IMR-90 (cell line): ENCODE measurements at regions not wholly inside any gene's neighbourhood (a gene's known extent, or its start where the extent isn't known, plus 50 kb on each side); places are given as distances from the start of the nearest gene placed in this dataset.

ENCODE experiments used
- ATAC-seq: fragments of 200-7000 bp; cut with Tn5 transposase; 2 replicates; pipeline ENCODE4 v1.9.1; 2020; ENCODE audit warnings: low read depth, mild to moderate bottlenecking, moderate library complexity
- BruUV-seq: library from RNA; stranded (reverse); fragments of 400-500 nt; replicated peaks from 2 replicates; lab custom pipeline; 2021; lab: Mats Ljungman, UMichigan
- CTCF ChIA-PET: fragments of 300-600 bp; formaldehyde crosslinking; extraction: SDS; loops from one replicate; lab custom pipeline; 2021; ENCODE audit warnings: antibody characterized with exemption; lab: Yijun Ruan, JAX
- POLR2A ChIA-PET: fragments of 300-600 bp; sonication (Branson Sonifier 250); formaldehyde crosslinking; loops from one replicate; lab custom pipeline; 2022; ENCODE audit warnings: antibody characterized with exemption; ENCODE audit not compliant: unreplicated experiment; lab: Charles Lee
- DNase-seq: peaks from one replicate; pipeline ENCODE4 v3.0.0; 2013
- H2AFZ ChIP-seq: replicated peaks from 2 replicates; pipeline ENCODE3; 2013; ENCODE audit warnings: low read length, mild to moderate bottlenecking; ENCODE audit not compliant: poor library complexity
- H2AK5ac ChIP-seq: 2 replicates; pipeline ENCODE4 v1.6.1; 2013; ENCODE audit warnings: low read depth, low read length, inconsistent platforms
- H2AK9ac ChIP-seq: replicated peaks from 2 replicates; pipeline ENCODE3; 2013; ENCODE audit warnings: mild to moderate bottlenecking, low read depth, low read length, moderate library complexity; ENCODE audit not compliant: poor library complexity
- H2BK120ac ChIP-seq: 2 replicates; pipeline ENCODE4 v1.6.1; 2013; ENCODE audit warnings: low read depth, low read length, inconsistent platforms
- H2BK15ac ChIP-seq: 3 replicates; pipeline ENCODE4 v1.6.1; 2013; ENCODE audit warnings: low read depth, low read length, inconsistent platforms
- H2BK20ac ChIP-seq: 2 replicates; pipeline ENCODE4 v1.6.1; 2013; ENCODE audit warnings: low read depth, mild to moderate bottlenecking, inconsistent platforms, low read length, moderate library complexity
- H2BK5ac ChIP-seq: 2 replicates; pipeline ENCODE4 v1.6.1; 2013; ENCODE audit warnings: mild to moderate bottlenecking, low read depth, low read length, inconsistent platforms; ENCODE audit not compliant: poor library complexity, severe bottlenecking
- H3K14ac ChIP-seq: replicated peaks from 2 replicates; pipeline ENCODE4 v1.6.1; 2013; ENCODE audit warnings: low read depth, low read length, inconsistent platforms
- H3K18ac ChIP-seq: 2 replicates; pipeline ENCODE4 v1.6.1; 2013; ENCODE audit warnings: low read depth, low read length, control low read depth
- H3K23ac ChIP-seq: 2 replicates; pipeline ENCODE4 v1.6.1; 2013; ENCODE audit warnings: low read depth, low read length, inconsistent platforms
- H3K27ac ChIP-seq: 2 replicates; pipeline ENCODE4 v1.5.1; 2013; ENCODE audit warnings: mild to moderate bottlenecking, control low read depth, low read length; ENCODE audit not compliant: insufficient read depth
- H3K27me3 ChIP-seq: 2 replicates; pipeline ENCODE4 v1.6.1; 2013; ENCODE audit warnings: low read length; ENCODE audit not compliant: control insufficient read depth, insufficient read depth
- H3K36me3 ChIP-seq: 2 replicates; pipeline ENCODE4 v1.6.1; 2013; ENCODE audit warnings: low read length, mixed read lengths; ENCODE audit not compliant: control insufficient read depth, insufficient read depth
- H3K4ac ChIP-seq: 2 replicates; pipeline ENCODE4 v1.6.1; 2013; ENCODE audit warnings: low read depth, low read length, inconsistent platforms
- H3K4me1 ChIP-seq: 2 replicates; pipeline ENCODE4 v1.6.1; 2013; ENCODE audit warnings: low read length, mixed read lengths; ENCODE audit not compliant: control insufficient read depth, insufficient read depth
- H3K4me2 ChIP-seq: 2 replicates; pipeline ENCODE4 v1.6.1; 2013; ENCODE audit warnings: low read depth, mild to moderate bottlenecking, control low read depth, low read length, moderate library complexity
- H3K4me3 ChIP-seq: 2 replicates; pipeline ENCODE4 v1.5.1; 2013; ENCODE audit warnings: low read depth, mild to moderate bottlenecking, control low read depth, low read length, moderate library complexity; ENCODE audit not compliant: insufficient read depth
- H3K56ac ChIP-seq: 2 replicates; pipeline ENCODE4 v1.6.1; 2013; ENCODE audit warnings: low read length, inconsistent platforms; ENCODE audit not compliant: insufficient read depth; ENCODE audit errors: extremely low read depth
- H3K79me1 ChIP-seq, 2 experiments: 2 replicates each; pipeline ENCODE4 v1.6.1; 2013; ENCODE audit warnings: low read length in 2 of 2, inconsistent platforms in 1 of 2, low read depth in 1 of 2
- H3K9ac ChIP-seq: 2 replicates; pipeline ENCODE4 v1.6.1; 2013; ENCODE audit warnings: low read depth, low read length, control low read depth
- H3K9me1 ChIP-seq: 2 replicates; pipeline ENCODE4 v1.6.1; 2013; ENCODE audit warnings: low read length, inconsistent platforms; ENCODE audit not compliant: insufficient read depth
- H3K9me3 ChIP-seq: 2 replicates; pipeline ENCODE4 v1.6.1; 2013; ENCODE audit warnings: low read length; ENCODE audit not compliant: control insufficient read depth, insufficient read depth
- H4K20me1 ChIP-seq: 2 replicates; pipeline ENCODE4 v1.6.1; 2013; ENCODE audit warnings: low read length, inconsistent platforms; ENCODE audit not compliant: insufficient read depth
- H4K5ac ChIP-seq: 2 replicates; pipeline ENCODE4 v1.6.1; 2013; ENCODE audit warnings: mild to moderate bottlenecking, low read depth, low read length, control low read depth
- H4K8ac ChIP-seq, 2 experiments: 2 replicates each; pipeline ENCODE4 v1.6.1; 2013; ENCODE audit warnings: low read depth in 2 of 2, low read length in 2 of 2, control low read depth in 1 of 2, inconsistent platforms in 1 of 2
- H4K91ac ChIP-seq: 2 replicates; pipeline ENCODE4 v1.6.1; 2013; ENCODE audit warnings: low read depth, low read length, inconsistent platforms; ENCODE audit not compliant: insufficient read depth
- CHD1 ChIP-seq: IDR thresholded peaks from 2 replicates; pipeline ENCODE4 v1.6.1; 2012; ENCODE audit warnings: low read depth, low read length, improper control_type of control experiment
- CTCF ChIP-seq: conservative IDR thresholded peaks from 2 replicates; pipeline ENCODE4 v1.5.1; 2012; ENCODE audit warnings: mild to moderate bottlenecking, low read depth, low read length, improper control_type of control experiment
- ELK1 ChIP-seq: fragments of 150-350 bp; IDR thresholded peaks from 2 replicates; pipeline ENCODE4 v1.6.1; 2016; ENCODE audit warnings: low read depth, mild to moderate bottlenecking, low read length, moderate library complexity, borderline replicate concordance
- MXI1 ChIP-seq: IDR thresholded peaks from 2 replicates; pipeline ENCODE4 v1.6.1; 2012; ENCODE audit warnings: low read depth, mild to moderate bottlenecking, low read length, moderate library complexity, borderline replicate concordance
- NFE2L2 ChIP-seq: fragments of 150-350 bp; IDR thresholded peaks from 2 replicates; pipeline ENCODE4 v1.6.1; 2016; ENCODE audit warnings: low read depth, mild to moderate bottlenecking, low read length
- POLR2A ChIP-seq: IDR thresholded peaks from 2 replicates; pipeline ENCODE4 v1.6.1; 2012; ENCODE audit warnings: mild to moderate bottlenecking, low read depth, low read length
- USF2 ChIP-seq: fragments of 150-350 bp; IDR thresholded peaks from 2 replicates; pipeline ENCODE4 v1.6.1; 2017; ENCODE audit warnings: mild to moderate bottlenecking, antibody characterized with exemption, low read length, low read depth
- WGBS, 2 experiments: methylation state at CpG; one replicate each; pipeline versions ENCODE4 v1.1.5 to v1.1.7; 2013; ENCODE audit warnings: missing lambda C conversion rate in 2 of 2; ENCODE audit not compliant: insufficient read length in 1 of 2; ENCODE audit errors: extremely low coverage in 2 of 2; 5-methylcytosine and 5-hydroxymethylcytosine counted together
- dilution Hi-C: fragments of 300-500 bp; cut with HindIII; formaldehyde crosslinking; loops from one replicate; pipeline ENCODE4 v1.14.3; 2018; ENCODE audit warnings: low sequenced_read_pairs; ENCODE audit not compliant: unreplicated experiment
- in situ Hi-C: fragments of 300-500 bp; cut with MboI; formaldehyde crosslinking; loops from 3 replicates; pipeline ENCODE4 v1.14.3; 2019; ENCODE audit warnings: low sequenced_read_pairs, inconsistent platforms, mixed read lengths
- intact Hi-C: fragments of 100-400 bp; cut with micrococcal nuclease; formaldehyde crosslinking; loops from 2 replicates; pipeline ENCODE4 v1.10.0; 2022

GRCh38 chr16:63130942-63131341 lies 1094.7 kb upstream of the CDH8 start:
- intact Hi-C loops: no loop called here
- Histone ChIP-seq H3K9me3 (peaks cover 11% of the 10 kb centered on the region), H2BK20ac (no peak overlapping the region), H3K4me2 (no peak overlapping the region), H4K91ac (no peak overlapping the region), H2AFZ (no peak overlapping the region), H3K4me3 (no peak overlapping the region), H4K20me1 (no peaks in the 10 kb centered on the region), H3K4me1 (no peaks in the 10 kb centered on the region), H3K4ac (no peak overlapping the region), H2AK9ac (no peak overlapping the region), H3K23ac (no peak overlapping the region), H3K56ac (no peak overlapping the region), H3K36me3 (no peaks in the 10 kb centered on the region), H4K8ac (no peak overlapping the region), H2BK120ac (no peak overlapping the region), H3K79me1 (no peaks in the 10 kb centered on the region), H4K5ac (no peak overlapping the region), H2BK15ac (no peak overlapping the region), H2AK5ac (no peak overlapping the region), H3K14ac (no peak overlapping the region), H3K18ac (no peak overlapping the region), H3K9me1 (no peaks in the 10 kb centered on the region), H3K27me3 (no peaks in the 10 kb centered on the region), H2BK5ac (no peak overlapping the region), H3K9ac (no peak overlapping the region), H3K27ac (no peak overlapping the region)
- dilution Hi-C loops: no loop called here
- no CpG with 5 or more reads among the region's 4 CpGs for WGBS, 2 experiments
- in situ Hi-C loops: no loop called here
- ATAC-seq (no peak), DNase-seq (no peak)
- TF ChIP-seq NFE2L2: no peak
- no peak for TF ChIP-seq CTCF
- TF ChIP-seq ELK1: no peak
- TF ChIP-seq CHD1: no peak
- TF ChIP-seq POLR2A: no peak
- no peak for TF ChIP-seq USF2
- TF ChIP-seq MXI1: no peak
- ChIA-PET CTCF (no interaction called here), POLR2A (no interaction called here)
- BruUV-seq: no TSS peak
